ENCODE measurements at regions not wholly inside any gene's neighbourhood (a gene's known extent, or its start where the extent isn't known, plus 50 kb on each side); places are given as distances from the start of the nearest gene placed in this dataset.

- TF ChIP-seq CTCF (IDR thresholded peaks at IDR 0.05) = no peak
- no peak for TF ChIP-seq POLR2A (IDR thresholded peaks at IDR 0.05)
Observed at GRCh38 chr12:131606218-131606901, 104.5 kb upstream of the SFSWAP start.

Measured in lower leg skin (tissue), 3 donors.